SK-N-SH (cell line): ENCODE measurements at regions not wholly inside any gene's neighbourhood (a gene's known extent, or its start where the extent isn't known, plus 50 kb on each side); places are given as distances from the start of the nearest gene placed in this dataset.

Experiments used
- CTCF ChIA-PET: fragments of 300-600, 350-600 bp; formaldehyde crosslinking; extraction: SDS; loops from one replicate; lab custom pipeline; 2021; lab: Yijun Ruan, JAX
- POLR2A ChIA-PET: fragments of 350-600 bp; sonication (Branson Sonifier 250); formaldehyde crosslinking; extraction: SDS; loops from one replicate; lab custom pipeline; 2020; ENCODE audit warnings: antibody characterized with exemption, inconsistent platforms; lab: Yijun Ruan, JAX
- DNase-seq: peaks from one replicate; pipeline ENCODE4 v3.0.0; 2012
- H2AFZ ChIP-seq: fragments of 200-600 bp; sonication (generic); 2 replicates; pipeline ENCODE4 v1.8.1; 2016; ENCODE audit warnings: antibody characterized with exemption, mild to moderate bottlenecking, low read depth
- H3F3A ChIP-seq: fragments of 200-600 bp; sonication (generic); replicated peaks from 2 replicates; pipeline ENCODE3; 2016; ENCODE audit warnings: antibody characterized with exemption, mild to moderate bottlenecking; ENCODE audit not compliant: insufficient read depth
- H3K27ac ChIP-seq, 2 experiments: fragments of 200-500 bp in 1 of 2; fragments of 200-600 bp in 1 of 2; sonication (Bioruptor generic) in 1 of 2; sonication (generic), shearing (Covaris generic) in 1 of 2; 2 replicates each; pipeline versions ENCODE4 v1.5.1 to v1.6.1; 2014 to 2016; ENCODE audit warnings: low read depth in 2 of 2, inconsistent platforms in 1 of 2, low read length in 1 of 2, mild to moderate bottlenecking in 1 of 2, mixed read lengths in 1 of 2
- H3K27me3 ChIP-seq: fragments of 200-600 bp; sonication (generic), shearing (Covaris generic); 2 replicates; pipeline ENCODE4 v1.6.1; 2016; ENCODE audit warnings: mixed run types; ENCODE audit not compliant: insufficient read depth
- H3K36me3 ChIP-seq, 2 experiments: fragments of 200-500 bp in 1 of 2; fragments of 200-600 bp in 1 of 2; sonication (Bioruptor generic) in 1 of 2; sonication (generic) in 1 of 2; replicated peaks in 1 of 2; 2 replicates each; pipeline versions ENCODE3 to v1.5.1; 2014 to 2016; ENCODE audit warnings: low read length in 1 of 2, mild to moderate bottlenecking in 1 of 2; ENCODE audit not compliant: insufficient read depth in 2 of 2, control insufficient read depth in 1 of 2
- H3K4me1 ChIP-seq, 2 experiments: fragments of 200-500 bp in 1 of 2; fragments of 200-600 bp in 1 of 2; sonication (Bioruptor generic) in 1 of 2; sonication (generic), shearing (Covaris generic) in 1 of 2; 2 replicates each; pipeline versions ENCODE4 v1.5.1 to v1.6.1; 2014 to 2016; ENCODE audit warnings: low read depth in 1 of 2, low read length in 1 of 2, mixed run types in 1 of 2; ENCODE audit not compliant: insufficient read depth in 2 of 2, control insufficient read depth in 1 of 2
- H3K4me2 ChIP-seq: fragments of 200-600 bp; sonication (generic), shearing (Covaris generic); 2 replicates; pipeline ENCODE4 v1.6.1; 2017; ENCODE audit warnings: mixed run types
- H3K4me3 ChIP-seq, 2 experiments: fragments of 200-500 bp in 1 of 2; fragments of 200-600 bp in 1 of 2; sonication (Bioruptor generic) in 1 of 2; sonication (generic), shearing (Covaris generic) in 1 of 2; 2 replicates each; pipeline versions ENCODE4 v1.5.1 to v1.8.1; 2014 to 2016; ENCODE audit warnings: low read depth in 2 of 2, inconsistent platforms in 1 of 2, low read length in 1 of 2, mild to moderate bottlenecking in 1 of 2, mixed read lengths in 1 of 2, moderate library complexity in 1 of 2
- H3K79me2 ChIP-seq: fragments of 200-600 bp; sonication (generic); 2 replicates; pipeline ENCODE4 v1.8.1; 2017; ENCODE audit warnings: mild to moderate bottlenecking; ENCODE audit not compliant: insufficient read depth
- H3K9ac ChIP-seq: fragments of 200-600 bp; sonication (generic); 2 replicates; pipeline ENCODE4 v1.6.1; 2017; ENCODE audit warnings: mixed run types
- H3K9me2 ChIP-seq: fragments of 200-600 bp; sonication (generic); 2 replicates; pipeline ENCODE4 v1.6.1; 2017; ENCODE audit warnings: mixed run types
- H3K9me3 ChIP-seq: fragments of 200-600 bp; sonication (generic); 2 replicates; pipeline ENCODE4 v1.6.1; 2017; ENCODE audit warnings: mixed run types, mild to moderate bottlenecking, moderate library complexity
- H4K20me1 ChIP-seq: fragments of 200-600 bp; sonication (generic); 2 replicates; pipeline ENCODE4 v1.6.1; 2017; ENCODE audit warnings: mild to moderate bottlenecking, mixed run types; ENCODE audit not compliant: insufficient read depth
- ELF1 ChIP-seq: IDR thresholded peaks from 2 replicates; pipeline ENCODE4 v1.4.0; 2012
- EZH2phosphoT487 ChIP-seq: fragments of 200-600 bp; sonication (generic); IDR thresholded peaks from 2 replicates; pipeline ENCODE4 v1.6.1; 2017; ENCODE audit warnings: low read depth, mixed run types, mild to moderate bottlenecking, antibody characterized with exemption, moderate library complexity, borderline replicate concordance
- FOSL2 ChIP-seq: IDR thresholded peaks from 2 replicates; pipeline ENCODE4 v1.4.0; 2012; ENCODE audit warnings: low read depth, mild to moderate bottlenecking, moderate library complexity, borderline replicate concordance
- FOXJ3 ChIP-seq: sonication (generic); formaldehyde crosslinking; IDR thresholded peaks from 2 replicates; pipeline ENCODE4 v1.5.1; 2020; ENCODE audit warnings: mild to moderate bottlenecking, missing genetic modification reagents
- GABPA ChIP-seq: IDR thresholded peaks from 2 replicates; pipeline ENCODE4 v1.4.0; 2012; ENCODE audit warnings: low read depth, mild to moderate bottlenecking
- JUND ChIP-seq: IDR thresholded peaks from 2 replicates; pipeline ENCODE4 v1.4.0; 2012
- MEF2A ChIP-seq: IDR thresholded peaks from 2 replicates; pipeline ENCODE4 v1.4.0; 2012; ENCODE audit warnings: low read depth, borderline replicate concordance
- POLR2AphosphoS5 ChIP-seq: IDR thresholded peaks from 2 replicates; pipeline ENCODE4 v1.6.1; 2012; ENCODE audit warnings: low read depth, low read length
- RAD21 ChIP-seq: IDR thresholded peaks from 2 replicates; pipeline ENCODE4 v1.6.1; 2012; ENCODE audit warnings: mild to moderate bottlenecking, low read length
- TAF1 ChIP-seq: IDR thresholded peaks from 2 replicates; pipeline ENCODE4 v1.6.1; 2012; ENCODE audit warnings: low read depth, mild to moderate bottlenecking, low read length, moderate library complexity, borderline replicate concordance
- TEAD4 ChIP-seq: IDR thresholded peaks from 2 replicates; pipeline ENCODE4 v1.4.0; 2012; ENCODE audit warnings: mild to moderate bottlenecking, borderline replicate concordance; ENCODE audit not compliant: insufficient read depth
- YY1 ChIP-seq: IDR thresholded peaks from 2 replicates; pipeline ENCODE4 v1.4.0; 2012; ENCODE audit warnings: low read depth, mild to moderate bottlenecking
- WGBS: methylation state at CpG from one replicate; pipeline ENCODE4 v1.1.6; 2017; ENCODE audit warnings: low lambda C conversion rate; 5-methylcytosine and 5-hydroxymethylcytosine counted together
- TF ChIP-seq, protein P1 (sequence below): fragments of 150-350 bp; IDR thresholded peaks from 2 replicates; pipeline ENCODE4 v1.6.1; 2016; ENCODE audit warnings: mild to moderate bottlenecking, low read depth, low read length
- TF ChIP-seq, protein P2 (sequence below): fragments of 200-600 bp; sonication (generic); IDR thresholded peaks from 2 replicates; pipeline ENCODE4 v1.6.1; 2017; ENCODE audit warnings: antibody characterized with exemption, mild to moderate bottlenecking, moderate library complexity
- TF ChIP-seq, protein P3 (sequence below): IDR thresholded peaks from 2 replicates; pipeline ENCODE4 v1.4.0; 2012; ENCODE audit warnings: low read depth
- TF ChIP-seq, protein P4 (sequence below): IDR thresholded peaks from 2 replicates; pipeline ENCODE4 v1.4.0; 2012; ENCODE audit warnings: low read depth, borderline replicate concordance

DNA sequence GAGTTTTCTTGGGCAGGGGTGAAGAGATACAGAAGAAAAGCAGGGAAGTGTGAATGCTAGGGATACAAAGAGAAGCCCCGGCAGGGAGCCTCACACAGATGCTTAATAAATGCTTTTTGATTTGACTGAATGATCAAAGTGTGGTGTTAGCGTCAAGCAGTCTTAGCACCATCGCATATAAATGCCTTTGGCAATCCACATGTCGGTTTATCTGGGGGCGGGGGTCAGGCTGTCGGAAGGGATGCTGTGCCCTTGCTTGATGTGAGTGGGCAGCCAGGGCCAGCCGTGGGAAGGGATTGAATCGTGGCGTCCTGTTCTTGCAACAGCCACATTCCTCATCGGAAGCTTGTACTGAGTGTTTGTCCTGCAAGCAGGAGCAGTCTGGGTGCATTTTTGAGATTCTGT, 173.1 kb downstream of the LACC1 start (continued):
- TF ChIP-seq, protein P1, sequence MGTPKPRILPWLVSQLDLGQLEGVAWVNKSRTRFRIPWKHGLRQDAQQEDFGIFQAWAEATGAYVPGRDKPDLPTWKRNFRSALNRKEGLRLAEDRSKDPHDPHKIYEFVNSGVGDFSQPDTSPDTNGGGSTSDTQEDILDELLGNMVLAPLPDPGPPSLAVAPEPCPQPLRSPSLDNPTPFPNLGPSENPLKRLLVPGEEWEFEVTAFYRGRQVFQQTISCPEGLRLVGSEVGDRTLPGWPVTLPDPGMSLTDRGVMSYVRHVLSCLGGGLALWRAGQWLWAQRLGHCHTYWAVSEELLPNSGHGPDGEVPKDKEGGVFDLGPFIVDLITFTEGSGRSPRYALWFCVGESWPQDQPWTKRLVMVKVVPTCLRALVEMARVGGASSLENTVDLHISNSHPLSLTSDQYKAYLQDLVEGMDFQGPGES: no peak
- TF ChIP-seq TAF1 (no peak), POLR2AphosphoS5 (no peak), GABPA (no peak)
- TF ChIP-seq, protein P2, sequence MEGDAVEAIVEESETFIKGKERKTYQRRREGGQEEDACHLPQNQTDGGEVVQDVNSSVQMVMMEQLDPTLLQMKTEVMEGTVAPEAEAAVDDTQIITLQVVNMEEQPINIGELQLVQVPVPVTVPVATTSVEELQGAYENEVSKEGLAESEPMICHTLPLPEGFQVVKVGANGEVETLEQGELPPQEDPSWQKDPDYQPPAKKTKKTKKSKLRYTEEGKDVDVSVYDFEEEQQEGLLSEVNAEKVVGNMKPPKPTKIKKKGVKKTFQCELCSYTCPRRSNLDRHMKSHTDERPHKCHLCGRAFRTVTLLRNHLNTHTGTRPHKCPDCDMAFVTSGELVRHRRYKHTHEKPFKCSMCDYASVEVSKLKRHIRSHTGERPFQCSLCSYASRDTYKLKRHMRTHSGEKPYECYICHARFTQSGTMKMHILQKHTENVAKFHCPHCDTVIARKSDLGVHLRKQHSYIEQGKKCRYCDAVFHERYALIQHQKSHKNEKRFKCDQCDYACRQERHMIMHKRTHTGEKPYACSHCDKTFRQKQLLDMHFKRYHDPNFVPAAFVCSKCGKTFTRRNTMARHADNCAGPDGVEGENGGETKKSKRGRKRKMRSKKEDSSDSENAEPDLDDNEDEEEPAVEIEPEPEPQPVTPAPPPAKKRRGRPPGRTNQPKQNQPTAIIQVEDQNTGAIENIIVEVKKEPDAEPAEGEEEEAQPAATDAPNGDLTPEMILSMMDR: no peak

DNA sequence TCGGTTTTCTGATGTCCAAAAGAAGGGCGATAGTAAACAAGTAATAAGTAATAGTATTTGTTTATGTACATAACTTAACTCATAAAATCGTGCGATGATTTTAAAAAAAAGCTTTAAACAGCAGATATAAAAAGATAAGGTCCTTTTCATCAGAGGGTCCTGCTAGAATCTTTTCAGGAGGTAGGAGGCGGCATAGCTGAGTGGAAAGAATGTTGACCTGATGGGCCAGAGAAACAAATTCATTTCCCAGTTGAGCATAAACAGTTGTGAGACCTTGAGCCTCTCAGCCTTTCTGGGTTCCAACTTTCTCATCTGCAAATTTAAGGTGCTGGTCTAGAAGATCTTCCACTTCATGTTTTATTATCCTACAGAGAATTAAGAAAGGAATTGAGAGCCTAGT, 173.5 kb downstream of the LACC1 start:
- Histone ChIP-seq H2AFZ (no peak overlapping the region), H3K27me3 (no peaks in the 10 kb centered on the region), H3K4me2 (no peak overlapping the region), H3K9ac (no peak overlapping the region), H3K27ac (no peak overlapping the region), H3K4me1 (peaks cover 0 to under 1% of the 10 kb centered on the region in 2 experiments; a peak in 3 of 4 replicates), H3K4me3 (no peak overlapping the region), H4K20me1 (no peaks in the 10 kb centered on the region), H3F3A (no peaks in the 10 kb centered on the region), H3K9me3 (no peaks in the 10 kb centered on the region), H3K79me2 (no peaks in the 10 kb centered on the region), H3K9me2 (no peaks in the 10 kb centered on the region), H3K36me3 (no peaks in the 10 kb centered on the region)
- CTCF ChIA-PET: interaction anchor here (2.4 kb wide), 1 partner anchor 384 kb away, joined by 11 read pairs; no protein-coding TSS in a partner anchor
- DNase-seq: no peak
- TF ChIP-seq ELF1 (no peak), FOSL2 (no peak), TAF1 (no peak), JUND (no peak), TEAD4 (no peak), FOXJ3 (CRISPR knock-in tag) (no peak), RAD21 (no peak), EZH2phosphoT487 (no peak), MEF2A (no peak), YY1 (no peak)
- TF ChIP-seq, protein P3, sequence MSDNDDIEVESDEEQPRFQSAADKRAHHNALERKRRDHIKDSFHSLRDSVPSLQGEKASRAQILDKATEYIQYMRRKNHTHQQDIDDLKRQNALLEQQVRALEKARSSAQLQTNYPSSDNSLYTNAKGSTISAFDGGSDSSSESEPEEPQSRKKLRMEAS: no peak
- TF ChIP-seq, protein P4, sequence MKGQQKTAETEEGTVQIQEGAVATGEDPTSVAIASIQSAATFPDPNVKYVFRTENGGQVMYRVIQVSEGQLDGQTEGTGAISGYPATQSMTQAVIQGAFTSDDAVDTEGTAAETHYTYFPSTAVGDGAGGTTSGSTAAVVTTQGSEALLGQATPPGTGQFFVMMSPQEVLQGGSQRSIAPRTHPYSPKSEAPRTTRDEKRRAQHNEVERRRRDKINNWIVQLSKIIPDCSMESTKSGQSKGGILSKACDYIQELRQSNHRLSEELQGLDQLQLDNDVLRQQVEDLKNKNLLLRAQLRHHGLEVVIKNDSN: no peak
- TF ChIP-seq, protein P1: no peak
- TF ChIP-seq, all 33 proteins: peak for 0
- WGBS: 85% methylated on average over 5 of the region's 5 CpGs
- POLR2A ChIA-PET: no interaction called here
